ENCODE measurements at regions not wholly inside any gene's neighbourhood (a gene's known extent, or its start where the extent isn't known, plus 50 kb on each side); places are given as distances from the start of the nearest gene placed in this dataset.

DNA sequence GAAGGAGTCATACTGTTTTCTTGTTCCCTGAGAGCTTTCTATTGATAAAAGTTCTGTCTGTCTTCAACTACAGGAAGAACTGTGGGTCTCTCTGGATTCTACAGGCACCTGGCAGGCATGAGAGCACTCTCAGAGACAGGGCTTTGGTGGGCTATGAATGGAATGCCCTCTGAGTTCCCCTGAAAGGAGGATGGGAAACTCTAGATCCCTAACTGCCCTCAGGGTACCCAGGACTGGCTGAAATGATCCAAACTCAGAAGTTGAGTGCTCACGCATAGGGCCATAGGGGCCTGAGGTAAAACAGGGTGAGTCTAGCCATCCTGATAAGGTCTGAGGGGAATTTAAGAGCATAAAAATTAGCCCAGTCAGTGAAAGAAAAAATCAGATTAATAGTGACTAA, 59.0 kb upstream of the SCRG1 start:
- TF ChIP-seq CTCF (IDR thresholded peaks at IDR 0.05) (no peak), POLR2A (IDR thresholded peaks at IDR 0.05) (no peak)

All from Peyer's patch (tissue), 4 donors.